Heart left ventricle (tissue), 16 donors: ENCODE measurements at regions not wholly inside any gene's neighbourhood (a gene's known extent, or its start where the extent isn't known, plus 50 kb on each side); places are given as distances from the start of the nearest gene placed in this dataset.

ENCODE experiments used
- ATAC-seq, 4 donors: fragments of 200-7000 bp; cut with Tn5 transposase; one replicate each; pipeline ENCODE4 v1.9.1; 2020 to 2022; ENCODE audit warnings: moderate library complexity in 4 of 4, mild to moderate bottlenecking in 3 of 4, moderate number of reproducible peaks in 1 of 4
- DNase-seq, 5 donors: peaks; one replicate each; pipeline ENCODE4 v3.0.0-alpha.2; 2020
- H3K27ac ChIP-seq, 12 donors: fragments of 200-600 bp; sonication (generic) in 4 of 12; one replicate each; pipeline versions ENCODE4 v1.5.0 to v1.8.0; 2016 to 2022; ENCODE audit warnings: mild to moderate bottlenecking in 2 of 12
- H3K27me3 ChIP-seq, 9 donors: fragments of 200-600 bp; sonication (generic) in 2 of 9; one replicate each; pipeline versions ENCODE4 v1.5.1 to v1.8.0; 2016 to 2022; ENCODE audit warnings: mild to moderate bottlenecking in 3 of 9
- H3K36me3 ChIP-seq, 9 donors: fragments of 200-600 bp; sonication (generic) in 2 of 9; one replicate each; pipeline versions ENCODE4 v1.5.0 to v1.8.0; 2018 to 2022; ENCODE audit warnings: mild to moderate bottlenecking in 2 of 9
- H3K4me1 ChIP-seq, 12 donors: fragments of 200-600 bp; sonication (generic) in 4 of 12; one replicate each; pipeline versions ENCODE4 v1.5.0 to v1.8.0; 2016 to 2022; ENCODE audit warnings: mild to moderate bottlenecking in 3 of 12
- H3K4me3 ChIP-seq, 12 donors: fragments of 200-600 bp; sonication (generic) in 4 of 12; one replicate each; pipeline versions ENCODE4 v1.5.0 to v1.8.0; 2017 to 2022; ENCODE audit warnings: mild to moderate bottlenecking in 9 of 12, moderate library complexity in 4 of 12
- H3K9me3 ChIP-seq, 12 donors: fragments of 200-600 bp; sonication (generic) in 4 of 12; one replicate each; pipeline versions ENCODE4 v1.5.0 to v1.8.0; 2016 to 2022; ENCODE audit warnings: mild to moderate bottlenecking in 1 of 12
- CTCF ChIP-seq, 12 donors: fragments of 200-600 bp; sonication (generic) in 4 of 12; IDR thresholded peaks; one replicate each; pipeline versions ENCODE4 v1.5.0 to v1.8.0; 2018 to 2022; ENCODE audit warnings: antibody characterized with exemption in 12 of 12, mild to moderate bottlenecking in 5 of 12
- POLR2A ChIP-seq, 2 donors: fragments of 450-650 bp; IDR thresholded peaks; one replicate each; pipeline ENCODE4 v1.6.1; 2017; ENCODE audit warnings: antibody characterized with exemption in 2 of 2, mild to moderate bottlenecking in 2 of 2, moderate library complexity in 2 of 2
- WGBS, 4 donors: extraction: QIAGEN DNeasy Blood & Tissue Kit in 2 of 4; methylation state at CpG; one replicate each; pipeline versions ENCODE4 v1.1.5 to v1.1.7; 2013 to 2018; 5-methylcytosine and 5-hydroxymethylcytosine counted together
- intact Hi-C, 10 donors: fragments of 100-400 bp; cut with DNase I; formaldehyde crosslinking; loops; one replicate each; pipeline versions ENCODE4 v1.11.1 to v1.14.2; 2022
- donor health status: ischemic (EF 13 %, LVEDD 7.1; RV severe dilation, severe dysfunction).
- donor health status: healthy with polysubstance abuse.
- donor health status: DM: no; HTN: yes; CAD: no.
- donor health status: DM: no; HTN: no; CAD: no.
- donor health status: ischemic (EF 25% LVEDD 6.9; RV normal size, moderate dysfunction).
- donor health status: ischemic (EF 25% LVEDD 5.7; RV mildly dilated, moderate dysfunction).
- donor health status: healthy.
- donor health status: DM: yes; HTN: yes; CAD: no.
- donor health status: ischemic (EF 35%, LVEDD 5.7; RV mildly dilated, moderate dysfunction).
- donor health status: nonischemic (EF 11% LVEDD 7.7; RV severe dilation, severe dysfunction).
- donor health status: DM: yes; HTN: yes; CAD: no.
- donor health status: PGD.
- donor health status: ischemic (EF 29% LVEDD 5.4; RV normal size, mild dysfunction).
- donor health status: nonischemic (EF 23%, LVEDD 6.1; RV moderate dilation, normal function).

- WGBS, 4 donors: 68 to 77% (median 76%) methylated on average over 6 of the region's 6 CpGs
- DNase-seq (no peak), ATAC-seq (no peak)
- intact Hi-C loops: no loop called here
- Histone ChIP-seq H3K36me3 (no peaks in the 10 kb centered on the region), H3K4me1 (no peaks in the 10 kb centered on the region), H3K9me3 (no peaks in the 10 kb centered on the region), H3K27me3 (peaks cover 0 to 67% (median 8%) of the 10 kb centered on the region in 9 donors), H3K27ac (no peak overlapping the region), H3K4me3 (no peak overlapping the region)
- TF ChIP-seq POLR2A (IDR thresholded peaks at IDR 0.05) (no peak), CTCF (IDR thresholded peaks at IDR 0.05) (no peak)
Measured at GRCh38 chr19:32231691-32232090, 113.7 kb upstream of the ZNF507 start.

- H3K36me3 ChIP-seq: no peaks in the 10 kb centered on the region
- intact Hi-C loops: no loop called here
- peaks cover 0 to 67% (median 8%) of the 10 kb centered on the region in 9 donors for H3K27me3 ChIP-seq
- no peak for DNase-seq
- no peak for ATAC-seq
- H3K9me3 ChIP-seq: no peaks in the 10 kb centered on the region
- TF ChIP-seq POLR2A (IDR thresholded peaks at IDR 0.05) (no peak), CTCF (IDR thresholded peaks at IDR 0.05) (no peak)
- no peak overlapping the region for H3K4me3 ChIP-seq
- H3K4me1 ChIP-seq: no peaks in the 10 kb centered on the region
- no peak overlapping the region for H3K27ac ChIP-seq
- 79 to 88% (median 83%) methylated on average over 8 of the region's 8 CpGs for WGBS, 4 donors
Measured at GRCh38 chr19:32232449-32232848, 113.0 kb upstream of the ZNF507 start.

GRCh38 chr19:32233091-32233490 is 112.3 kb upstream of the ZNF507 start:
- DNase-seq (no peak), ATAC-seq (no peak)
- no peak for TF ChIP-seq POLR2A (IDR thresholded peaks at IDR 0.05)
- TF ChIP-seq CTCF (IDR thresholded peaks at IDR 0.05): no peak
- H3K36me3 ChIP-seq: no peaks in the 10 kb centered on the region
- 41 to 58% (median 49%) methylated on average over 5 to 6 of the region's 6 CpGs for WGBS, 4 donors
- H3K4me1 ChIP-seq: no peaks in the 10 kb centered on the region
- H3K9me3 ChIP-seq: no peaks in the 10 kb centered on the region
- no peak overlapping the region for H3K4me3 ChIP-seq
- H3K27me3 ChIP-seq: peaks cover 0 to 69% (median 8%) of the 10 kb centered on the region in 9 donors
- intact Hi-C loops: no loop called here
- no peak overlapping the region for H3K27ac ChIP-seq

- Histone ChIP-seq H3K4me1 (no peaks in the 10 kb centered on the region), H3K4me3 (no peak overlapping the region), H3K9me3 (no peaks in the 10 kb centered on the region), H3K36me3 (no peaks in the 10 kb centered on the region), H3K27me3 (peaks cover 0 to 69% (median 8%) of the 10 kb centered on the region in 9 donors), H3K27ac (no peak overlapping the region)
- intact Hi-C loops: no loop called here
- DNase-seq: no peak
- no peak for ATAC-seq
- TF ChIP-seq CTCF (IDR thresholded peaks at IDR 0.05) (no peak), POLR2A (IDR thresholded peaks at IDR 0.05) (no peak)
- WGBS, 4 donors: 84 to 91% (median 86%) methylated on average over 4 of the region's 4 CpGs
Measured at GRCh38 chr19:32233885-32234284, 111.5 kb upstream of the ZNF507 start.
